GM12872 (cell line): ENCODE measurements at regions not wholly inside any gene's neighbourhood (a gene's known extent, or its start where the extent isn't known, plus 50 kb on each side); places are given as distances from the start of the nearest gene placed in this dataset.

Source experiments
- TF ChIP-seq, protein P1 (sequence below): IDR thresholded peaks from 3 replicates; pipeline ENCODE4 v1.5.1; 2011; ENCODE audit warnings: low read depth, mild to moderate bottlenecking, low read length, moderate library complexity; ENCODE audit not compliant: insufficient read depth

DNA sequence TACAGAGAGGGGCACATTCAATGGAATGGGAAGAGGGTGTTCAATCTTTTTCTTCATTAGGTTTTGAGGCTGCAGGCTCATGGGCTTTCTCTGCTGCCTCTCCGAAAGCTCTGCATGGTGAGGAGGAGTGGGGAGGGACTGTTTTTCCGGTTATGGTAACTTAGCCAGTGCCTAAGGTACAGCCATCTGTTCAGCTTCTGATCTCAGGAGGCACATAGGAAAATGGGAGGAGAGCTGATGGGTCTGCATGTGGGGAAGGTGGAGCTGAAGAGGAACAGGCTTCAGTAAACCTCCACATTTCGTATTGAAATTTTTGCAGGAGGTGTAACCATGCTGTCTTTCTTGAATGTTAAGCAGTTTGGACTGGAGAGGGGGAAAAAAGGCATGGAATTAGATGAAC lies 1020.4 kb upstream of the WWC1 start:
- TF ChIP-seq, protein P1, sequence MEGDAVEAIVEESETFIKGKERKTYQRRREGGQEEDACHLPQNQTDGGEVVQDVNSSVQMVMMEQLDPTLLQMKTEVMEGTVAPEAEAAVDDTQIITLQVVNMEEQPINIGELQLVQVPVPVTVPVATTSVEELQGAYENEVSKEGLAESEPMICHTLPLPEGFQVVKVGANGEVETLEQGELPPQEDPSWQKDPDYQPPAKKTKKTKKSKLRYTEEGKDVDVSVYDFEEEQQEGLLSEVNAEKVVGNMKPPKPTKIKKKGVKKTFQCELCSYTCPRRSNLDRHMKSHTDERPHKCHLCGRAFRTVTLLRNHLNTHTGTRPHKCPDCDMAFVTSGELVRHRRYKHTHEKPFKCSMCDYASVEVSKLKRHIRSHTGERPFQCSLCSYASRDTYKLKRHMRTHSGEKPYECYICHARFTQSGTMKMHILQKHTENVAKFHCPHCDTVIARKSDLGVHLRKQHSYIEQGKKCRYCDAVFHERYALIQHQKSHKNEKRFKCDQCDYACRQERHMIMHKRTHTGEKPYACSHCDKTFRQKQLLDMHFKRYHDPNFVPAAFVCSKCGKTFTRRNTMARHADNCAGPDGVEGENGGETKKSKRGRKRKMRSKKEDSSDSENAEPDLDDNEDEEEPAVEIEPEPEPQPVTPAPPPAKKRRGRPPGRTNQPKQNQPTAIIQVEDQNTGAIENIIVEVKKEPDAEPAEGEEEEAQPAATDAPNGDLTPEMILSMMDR = no peak

DNA sequence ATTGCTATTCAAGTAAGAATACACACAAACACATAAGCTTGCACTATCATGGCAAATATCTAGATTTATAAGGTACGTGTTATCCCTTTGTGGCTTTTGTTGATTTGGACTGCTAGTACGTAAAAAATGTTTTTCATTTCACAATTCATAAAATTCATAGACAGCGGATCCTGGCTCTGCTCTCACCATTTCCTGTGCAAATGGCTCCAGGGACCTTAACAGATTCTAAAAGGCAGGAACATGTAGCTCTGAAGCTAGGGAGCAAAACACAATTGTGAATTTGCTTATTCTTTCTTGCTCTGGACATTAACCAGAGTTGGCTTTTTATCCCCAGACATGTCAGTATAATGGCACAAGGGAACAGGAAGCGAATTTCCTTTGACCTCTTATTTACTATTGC lies 1019.9 kb upstream of the WWC1 start:
- TF ChIP-seq, protein P1 = no peak

DNA sequence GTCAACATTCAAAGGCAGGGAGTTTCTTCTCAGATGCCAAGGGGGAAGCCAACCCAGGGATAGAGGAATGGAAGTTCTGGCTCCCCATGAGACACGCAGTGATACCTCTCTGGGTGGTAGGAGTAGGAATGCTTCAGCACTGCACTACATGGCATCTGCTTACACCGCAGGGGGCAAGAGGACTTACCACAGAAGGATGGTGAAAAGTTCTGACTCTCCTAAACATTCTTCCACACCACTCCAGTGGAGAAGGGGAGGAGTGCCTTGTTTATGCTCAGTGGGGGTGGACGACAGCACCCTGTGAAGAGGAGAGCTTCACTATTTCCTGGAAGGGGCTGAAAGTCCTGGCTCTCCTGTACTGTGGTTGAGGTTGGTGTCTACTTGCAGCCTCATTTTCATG lies 1011.3 kb upstream of the WWC1 start:
- TF ChIP-seq, protein P1 = no peak

DNA sequence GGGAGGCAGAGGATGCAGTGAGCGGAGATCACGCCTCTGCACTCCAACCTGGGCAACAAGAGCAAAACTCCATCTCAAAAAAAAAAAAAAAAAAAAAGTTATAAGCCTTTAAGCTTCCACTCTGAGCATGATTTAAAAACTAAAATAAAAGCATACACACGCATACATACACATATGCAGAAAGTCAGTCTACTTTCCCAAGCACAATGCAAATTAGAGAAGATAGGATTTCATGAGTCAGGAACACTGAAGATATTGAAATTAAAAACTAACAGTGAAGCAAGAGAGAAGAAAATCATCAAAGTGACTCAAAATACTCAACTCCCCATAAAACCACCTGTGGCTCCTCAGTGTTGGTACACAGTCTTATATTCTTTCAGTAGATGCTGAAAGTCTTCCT lies 1009.5 kb upstream of the WWC1 start:
- TF ChIP-seq, protein P1 = no peak

DNA sequence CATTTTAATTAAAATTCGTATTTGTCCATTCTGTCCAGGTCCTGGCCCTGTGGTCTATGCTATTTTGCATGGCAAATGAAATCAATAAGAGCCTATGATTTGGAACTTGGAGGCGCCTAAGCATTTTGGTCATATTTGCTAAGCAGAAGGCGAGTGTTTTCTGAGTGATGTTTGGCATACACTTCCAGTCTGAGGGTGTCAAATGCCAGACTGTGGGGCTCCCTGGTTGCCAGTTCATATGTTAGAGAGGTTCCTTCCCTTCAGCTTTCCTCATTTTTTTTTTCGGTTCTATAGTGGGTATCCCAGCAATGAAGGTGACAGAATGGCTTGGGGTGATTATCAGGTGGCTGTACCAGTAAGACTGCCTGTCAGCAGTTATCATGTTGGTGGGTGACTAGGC lies 1007.8 kb upstream of the WWC1 start:
- TF ChIP-seq, protein P1 = no peak

DNA sequence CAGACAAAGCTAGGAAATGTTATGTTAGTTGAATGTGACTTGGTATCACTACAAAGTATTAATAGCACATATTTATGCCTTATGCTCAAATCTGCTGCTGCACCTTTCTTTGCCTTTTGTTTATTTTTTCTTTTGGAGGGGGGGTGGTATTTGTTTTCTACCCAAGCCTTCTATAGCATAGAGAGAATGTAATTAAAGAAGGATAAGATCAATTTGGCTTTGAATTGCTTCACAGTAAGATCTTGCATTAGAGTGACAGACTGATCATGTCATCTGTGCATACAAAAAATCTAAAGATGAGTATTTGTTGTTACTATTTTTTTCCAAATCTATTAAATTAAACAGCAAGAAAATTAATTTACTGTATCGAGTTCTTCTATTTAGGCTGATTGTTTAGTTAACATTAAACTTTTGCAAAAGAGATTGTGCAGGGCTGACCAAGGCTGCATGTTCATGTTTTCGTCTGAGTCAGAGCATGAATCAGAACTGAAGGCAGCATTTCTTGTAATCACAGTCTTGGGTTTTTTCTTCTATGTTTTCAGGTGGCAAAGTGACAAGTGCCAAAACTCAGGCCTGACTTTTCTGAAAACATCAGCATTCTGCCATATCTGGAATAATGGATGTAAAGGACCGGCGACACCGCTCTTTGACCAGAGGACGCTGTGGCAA lies 1007.1 kb upstream of the WWC1 start:
- TF ChIP-seq, protein P1 = no peak

DNA sequence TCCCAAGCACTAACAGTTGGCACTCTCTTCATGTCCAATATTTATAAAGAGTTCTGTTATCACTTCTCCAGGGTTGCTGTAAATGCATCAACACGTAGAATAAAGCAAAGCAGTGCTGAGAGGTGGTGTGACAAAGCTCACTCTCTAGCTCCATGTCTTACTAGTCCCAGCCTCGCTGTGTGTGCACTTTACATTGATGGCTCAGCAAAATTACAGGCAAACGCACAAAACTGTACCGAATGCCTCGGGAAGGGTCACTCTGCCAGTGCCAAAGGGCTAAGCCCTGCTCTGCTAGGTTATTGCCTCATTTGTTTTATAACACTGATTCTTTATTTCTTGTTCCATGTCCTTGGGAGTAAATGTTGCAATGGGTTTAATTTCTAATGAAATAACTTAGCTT lies 1005.9 kb upstream of the WWC1 start:
- TF ChIP-seq, protein P1 = no peak
